Ureter (tissue), 1 donor: ENCODE measurements at regions not wholly inside any gene's neighbourhood (a gene's known extent, or its start where the extent isn't known, plus 50 kb on each side); places are given as distances from the start of the nearest gene placed in this dataset.
"Not testable (repeated sequence)": the region's sequence is repeated elsewhere in the genome, so short reads cannot be mapped to it uniquely, and the experiment has no call there.

Experiments used
- DNase-seq: peaks from one replicate; pipeline ENCODE4 v3.0.0-alpha.2; 2020; ENCODE audit warnings: low spot score
- donor health status: DM: yes; HTN: yes; CAD: no.

DNA sequence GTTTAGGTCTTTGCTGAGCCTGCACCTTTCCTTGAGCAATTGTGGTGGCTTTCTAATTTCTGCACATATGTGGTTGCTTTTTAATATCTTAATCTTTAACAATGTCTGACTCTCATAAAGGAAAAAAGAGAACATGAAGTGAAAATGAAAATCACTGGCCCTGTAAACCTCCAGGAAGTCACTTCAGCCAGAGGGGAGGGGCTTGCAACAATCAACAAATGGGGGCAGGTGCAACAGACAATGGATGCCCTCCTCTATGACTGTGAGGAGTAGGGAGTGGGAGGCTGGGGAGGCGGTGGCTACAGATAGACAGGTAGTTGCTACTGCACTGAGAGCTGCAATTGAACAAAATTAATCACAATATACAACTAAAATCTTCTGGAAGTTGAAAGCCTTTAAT lies 1377.4 kb downstream of the XPNPEP1 start:
- no peak for DNase-seq

- DNase-seq = peak; percentile 53
Measured at GRCh38 chr10:108544500-108545120, 1378.7 kb downstream of the XPNPEP1 start.

DNA sequence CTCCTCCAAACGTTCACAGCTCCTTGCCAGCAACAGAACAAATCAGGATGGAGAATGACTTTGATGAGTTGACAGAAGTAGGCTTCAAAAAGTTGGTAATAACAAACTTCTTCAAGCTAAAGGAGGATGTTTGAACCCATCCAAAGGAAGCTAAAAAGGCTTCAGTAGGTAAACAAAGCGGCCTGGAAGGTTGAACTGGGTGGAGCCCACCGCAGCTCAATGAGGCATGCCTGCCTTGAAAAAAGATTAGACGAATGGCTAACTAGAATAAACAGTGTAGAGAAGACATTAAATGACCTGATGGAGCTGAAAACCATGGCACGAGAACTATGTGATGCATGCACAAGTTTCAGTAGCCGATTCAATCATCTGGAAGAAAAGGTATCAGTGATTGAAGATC lies 1369.0 kb upstream of the SORCS1 start:
- not testable (repeated sequence) for DNase-seq

GRCh38 chr10:108523016-108523800 lies 1358.7 kb upstream of the SORCS1 start:
- no peak for DNase-seq

GRCh38 chr10:108521827-108522492 lies 1357.5 kb upstream of the SORCS1 start:
- no peak for DNase-seq

DNA sequence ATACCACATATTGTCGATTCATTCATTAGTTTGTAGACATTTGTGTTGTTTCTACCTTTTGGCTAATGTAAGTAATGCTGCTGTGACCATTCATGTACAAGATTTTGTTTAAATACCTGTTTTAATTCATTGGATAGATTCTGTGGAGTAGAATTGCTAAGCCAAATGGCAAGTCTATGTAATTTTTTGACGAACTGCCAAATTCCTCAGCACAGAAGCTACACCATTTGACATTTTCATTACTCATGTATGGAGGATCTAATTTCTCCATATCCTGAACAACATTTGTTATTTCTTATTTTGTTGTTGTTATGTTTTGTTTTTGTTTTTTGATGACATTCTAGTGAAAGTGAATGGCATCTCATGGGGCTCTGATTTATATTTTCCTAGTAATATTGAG lies 1351.3 kb upstream of the SORCS1 start:
- no peak for DNase-seq

- no peak for DNase-seq
Measured at GRCh38 chr10:108500396-108500795, 1335.9 kb upstream of the SORCS1 start.

DNA sequence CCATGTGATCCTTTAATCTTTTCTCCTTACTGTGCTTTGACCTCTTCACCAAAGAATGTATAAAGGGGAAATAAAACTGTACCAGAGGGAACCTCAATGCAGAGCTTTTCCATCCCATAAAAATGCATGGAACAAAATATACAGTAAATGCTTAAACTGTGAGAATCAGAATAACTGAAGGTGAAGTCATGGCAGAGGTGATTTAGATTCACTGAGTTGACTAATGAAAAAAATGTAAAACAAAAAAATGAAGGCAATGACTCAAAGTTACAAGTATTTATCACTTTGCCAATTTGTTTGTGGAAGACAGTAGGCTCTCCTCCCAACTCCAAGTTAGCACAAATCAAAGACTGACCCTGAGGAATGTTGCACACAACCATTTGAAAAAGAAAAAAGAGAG lies 1331.6 kb upstream of the SORCS1 start:
- DNase-seq = no peak

DNA sequence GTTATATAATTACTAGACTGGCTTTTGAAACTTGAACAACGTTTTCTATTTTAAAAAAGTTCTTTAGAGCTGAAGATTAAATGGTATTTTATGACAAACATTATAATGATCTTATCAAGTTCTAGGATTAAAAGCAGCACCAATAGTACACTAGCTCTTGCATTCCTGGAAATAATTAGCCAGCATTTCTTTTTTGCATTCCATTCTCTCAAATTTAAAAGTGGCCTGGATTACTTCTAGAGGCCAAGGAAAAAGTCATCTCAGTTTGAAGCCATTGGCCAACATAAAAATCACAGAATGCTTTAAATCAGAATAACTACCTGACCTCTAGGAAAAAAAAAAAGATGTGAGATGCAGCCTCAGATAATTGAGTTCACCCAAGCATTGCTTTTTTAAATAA lies 1326.4 kb upstream of the SORCS1 start:
- DNase-seq = no peak

- no peak for DNase-seq
Measured at GRCh38 chr10:108471420-108471819, 1306.9 kb upstream of the SORCS1 start.

DNA sequence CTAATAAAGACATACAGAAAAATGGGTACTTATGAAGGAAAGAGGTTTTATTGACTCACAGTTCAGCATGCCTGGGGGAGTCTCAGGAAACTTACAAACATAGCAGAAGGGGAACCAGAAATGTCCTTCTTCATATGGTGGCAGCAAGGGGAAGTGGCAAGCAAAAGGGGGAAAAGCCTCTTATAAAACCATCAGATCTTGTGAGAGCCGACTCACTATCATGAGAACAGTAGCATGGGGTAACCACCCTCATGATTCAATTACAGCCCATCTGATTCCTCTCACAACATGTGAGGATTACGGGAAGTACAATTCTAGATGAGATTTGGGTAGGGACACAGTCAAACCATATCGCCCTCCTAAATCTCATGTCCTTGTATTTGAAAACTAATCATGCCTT lies 1305.4 kb upstream of the SORCS1 start:
- DNase-seq = no peak

DNA sequence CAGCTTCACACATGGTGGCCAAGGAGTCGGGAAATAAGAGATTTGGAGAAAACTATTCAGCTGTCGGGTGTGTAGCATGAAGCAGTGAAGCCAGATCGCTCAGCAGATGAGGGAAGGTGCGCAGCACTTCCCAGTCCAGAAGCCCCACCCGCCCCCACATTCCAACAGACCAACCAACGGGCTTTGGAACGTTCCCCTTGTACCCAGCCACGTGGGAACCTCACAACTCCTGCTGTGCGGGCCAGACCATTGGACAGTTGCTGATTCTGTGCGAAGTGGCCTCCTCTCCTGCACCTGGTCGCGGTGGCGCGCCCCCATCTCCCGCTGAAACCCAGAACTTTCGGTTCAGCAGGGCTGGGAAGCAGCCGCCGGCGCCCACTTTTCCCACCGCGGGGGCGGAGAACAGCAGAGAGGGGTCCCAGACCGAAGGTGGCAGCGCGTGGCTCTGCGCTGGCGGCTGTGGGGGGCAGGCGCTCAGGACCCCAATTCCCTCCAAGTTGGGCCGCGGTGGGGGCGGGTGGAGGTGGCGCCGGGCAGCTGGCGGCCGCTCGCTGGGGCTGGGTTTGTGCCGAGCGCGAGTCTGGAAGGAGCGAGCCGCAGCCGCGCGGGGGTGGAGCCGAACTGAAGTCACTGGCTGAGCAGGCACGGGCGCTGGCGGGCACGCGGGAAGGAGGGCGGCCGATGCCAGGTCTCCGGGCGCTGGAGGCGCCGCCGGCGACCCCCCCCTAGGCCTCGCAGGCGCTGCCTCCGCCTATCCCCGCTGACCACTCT lies 1301.5 kb upstream of the SORCS1 start:
- DNase-seq = peak; percentile 50

DNA sequence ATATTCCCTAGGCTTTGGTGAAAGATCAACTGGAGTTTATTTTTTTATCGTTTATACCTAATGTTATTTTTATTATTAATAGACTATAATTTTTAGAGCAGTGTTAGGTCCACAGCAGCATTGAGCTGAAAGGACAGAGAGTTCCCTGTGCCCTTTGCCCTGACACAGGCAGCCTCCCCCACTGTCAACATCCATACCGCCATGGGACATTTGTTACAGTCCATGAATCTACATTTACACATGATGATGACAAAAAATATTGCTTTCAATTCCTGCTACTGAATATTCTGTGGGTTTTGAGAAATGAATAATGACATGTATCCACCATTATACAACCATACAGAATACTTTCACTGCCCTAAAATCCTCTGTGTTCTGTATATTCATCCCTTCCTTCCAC lies 1297.5 kb upstream of the SORCS1 start:
- DNase-seq = no peak

DNA sequence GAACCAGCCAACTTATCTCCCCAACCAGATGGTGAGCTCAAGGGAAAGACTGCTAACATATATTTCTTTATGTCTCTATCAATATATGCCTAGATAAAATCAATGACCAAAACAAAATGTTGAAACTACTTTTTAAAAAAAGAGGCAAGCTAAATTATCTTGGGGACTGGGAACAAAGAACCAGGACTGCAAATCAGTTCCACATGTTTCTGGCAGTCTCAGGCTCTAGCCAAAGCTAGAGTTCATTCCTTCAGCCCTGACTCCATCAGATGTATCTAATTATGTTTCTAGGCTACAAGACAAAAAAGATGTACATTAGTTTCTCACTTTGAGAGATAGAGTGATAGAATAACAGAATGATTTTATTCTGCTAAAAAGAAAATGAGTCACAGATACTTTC lies 1290.3 kb upstream of the SORCS1 start:
- DNase-seq = no peak

DNA sequence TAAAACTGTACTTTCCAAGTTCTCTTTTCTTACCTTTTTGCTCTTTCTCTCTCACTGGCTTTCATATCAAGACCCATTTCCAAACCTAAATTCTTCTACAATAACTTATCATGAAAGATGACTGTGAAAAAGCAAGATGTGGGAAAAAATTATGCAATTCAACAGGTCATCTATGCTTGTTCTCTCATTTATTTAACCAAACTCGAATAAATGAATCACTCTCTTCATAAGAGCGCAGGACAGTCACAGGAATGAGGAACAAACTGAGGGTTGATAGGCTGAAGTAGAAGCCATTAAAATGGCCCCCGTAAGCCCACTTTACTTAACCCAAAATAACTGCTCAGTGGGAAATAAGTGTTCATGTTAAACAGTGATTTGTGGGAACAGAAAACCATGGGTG lies 1289.7 kb upstream of the SORCS1 start:
- no peak for DNase-seq

- no peak for DNase-seq
Measured at GRCh38 chr10:108453166-108453565, 1288.7 kb upstream of the SORCS1 start.

DNA sequence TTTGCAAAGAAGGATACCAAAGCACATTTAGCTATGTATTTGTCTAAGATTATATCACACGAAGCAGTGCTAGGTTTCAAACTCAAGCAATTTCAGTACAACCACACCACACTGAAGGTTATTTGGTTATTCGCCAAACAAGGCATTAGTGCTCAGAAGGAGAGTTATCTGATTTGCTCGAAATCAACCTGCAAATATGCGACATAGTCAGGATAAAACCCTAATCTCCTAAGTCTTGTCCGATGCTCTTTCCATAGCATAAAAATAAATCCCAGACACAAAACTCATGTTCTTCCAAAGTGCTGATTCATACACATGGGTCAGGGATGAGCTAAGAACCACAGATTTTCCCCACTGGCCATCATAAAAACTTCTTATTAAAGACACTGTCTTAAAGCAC lies 1288.0 kb upstream of the SORCS1 start:
- DNase-seq = no peak

DNA sequence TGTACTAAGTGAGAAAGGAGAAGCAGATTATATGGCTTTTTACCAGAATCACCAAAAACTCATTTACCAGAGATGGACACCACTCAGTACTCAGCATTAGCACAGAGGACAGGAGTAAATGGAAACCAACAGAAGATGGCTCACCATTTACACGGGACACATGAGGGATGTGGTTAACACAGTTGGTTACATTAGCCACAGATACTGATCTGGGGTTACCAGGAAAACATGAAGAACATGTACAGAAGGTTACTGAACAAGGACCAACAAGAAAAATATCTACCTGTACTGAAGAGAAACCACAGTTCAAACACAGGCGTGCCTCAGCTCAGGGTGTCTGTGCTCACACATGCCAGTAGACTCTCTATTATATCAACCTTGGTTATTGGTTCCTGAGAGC lies 1285.8 kb upstream of the SORCS1 start:
- DNase-seq = no peak

DNA sequence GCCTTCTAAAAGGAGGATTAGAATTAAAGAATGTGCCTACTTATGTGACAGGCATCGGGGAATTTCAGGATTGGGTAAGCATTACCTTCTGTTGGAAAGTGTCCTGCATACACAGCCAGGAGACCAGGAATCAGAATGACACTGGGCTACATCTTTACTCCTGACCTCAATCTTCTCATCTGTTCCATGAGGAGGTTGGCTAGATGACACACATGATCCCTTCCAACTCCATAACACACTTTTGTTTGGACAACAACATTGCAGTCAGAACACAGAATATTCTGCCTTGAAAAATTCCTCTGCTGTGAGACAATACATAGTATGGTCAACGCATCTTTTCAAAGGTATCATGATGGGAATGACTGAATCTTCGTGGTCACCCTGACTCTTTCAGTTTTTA lies 1281.2 kb upstream of the SORCS1 start:
- DNase-seq = no peak

GRCh38 chr10:108443636-108444035 lies 1279.1 kb upstream of the SORCS1 start:
- DNase-seq = no peak

GRCh38 chr10:108439397-108439796 lies 1274.9 kb upstream of the SORCS1 start:
- DNase-seq = no peak

GRCh38 chr10:108436096-108436495 lies 1271.6 kb upstream of the SORCS1 start:
- no peak for DNase-seq
